ENCODE measurements at regions not wholly inside any gene's neighbourhood (a gene's known extent, or its start where the extent isn't known, plus 50 kb on each side); places are given as distances from the start of the nearest gene placed in this dataset.
"Not testable (repeated sequence)": the region's sequence is repeated elsewhere in the genome, so short reads cannot be mapped to it uniquely, and the experiment has no call there.

DNA sequence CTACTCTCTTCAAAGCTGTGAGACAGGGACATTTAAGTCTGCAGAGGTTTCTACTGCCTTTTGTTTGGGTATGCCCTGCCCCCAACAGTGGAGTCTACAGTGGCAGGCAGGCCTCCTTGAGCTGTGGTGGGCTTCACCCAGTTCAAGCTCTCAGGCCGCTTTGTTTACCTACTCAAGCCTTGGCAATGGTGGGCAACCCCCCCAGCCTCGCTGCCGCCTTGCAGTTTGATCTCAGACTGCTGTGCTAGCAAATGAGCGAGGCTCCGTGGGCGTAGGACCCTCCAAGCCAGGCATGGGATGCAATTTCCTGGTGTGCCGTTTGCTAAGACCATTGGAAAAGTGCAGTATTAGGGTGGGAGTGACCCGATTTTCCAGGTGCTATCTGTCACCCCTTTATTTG, 310.5 kb upstream of the CFAP20DC start:
- DNase-seq (ENCODE audit: low read depth) = not testable (repeated sequence)

GRCh38 chr3:59341459-59341858, 291.6 kb upstream of the CFAP20DC start:
- DNase-seq (ENCODE audit: low read depth) = no peak

DNA sequence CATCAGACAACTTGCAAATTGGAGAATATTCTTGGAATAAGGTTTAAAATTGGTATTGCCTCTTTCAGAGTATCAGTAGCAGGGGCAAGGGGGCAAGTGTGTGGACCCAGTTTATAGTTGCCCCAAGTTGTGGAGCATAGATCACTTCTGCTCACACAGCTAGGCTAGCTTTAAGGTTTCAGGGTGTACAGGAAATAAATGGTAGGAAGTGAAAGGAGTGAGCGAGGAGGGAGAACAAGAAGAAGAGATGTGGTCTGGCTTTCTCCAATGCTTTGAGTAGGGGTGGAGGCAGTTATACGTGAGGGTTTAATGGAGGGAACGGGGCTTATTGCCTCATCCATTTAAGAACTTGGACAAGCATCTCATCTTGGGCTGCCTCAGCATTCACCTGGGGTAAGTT, 290.0 kb upstream of the CFAP20DC start:
- DNase-seq (ENCODE audit: low read depth) = no peak

DNA sequence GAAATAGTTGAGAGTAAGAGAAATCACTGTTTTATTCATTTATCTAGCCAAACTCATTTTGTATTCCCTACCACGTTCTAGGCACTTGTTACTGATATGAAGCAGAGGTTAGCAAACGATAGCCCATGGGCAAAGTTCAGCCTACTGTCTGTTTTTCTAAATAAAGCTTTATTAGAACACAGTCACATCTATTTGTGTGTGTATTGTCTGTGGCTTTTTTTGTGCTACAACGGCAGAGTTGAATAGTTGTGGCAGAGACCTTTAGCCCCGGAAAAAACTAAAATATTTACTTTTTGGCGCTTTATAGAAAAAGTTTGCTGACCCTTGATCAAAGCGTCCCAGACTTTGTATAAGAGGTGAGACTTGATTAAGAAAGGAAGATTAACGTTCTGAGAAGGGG, 289.1 kb upstream of the CFAP20DC start:
- DNase-seq (ENCODE audit: low read depth) = no peak

DNA sequence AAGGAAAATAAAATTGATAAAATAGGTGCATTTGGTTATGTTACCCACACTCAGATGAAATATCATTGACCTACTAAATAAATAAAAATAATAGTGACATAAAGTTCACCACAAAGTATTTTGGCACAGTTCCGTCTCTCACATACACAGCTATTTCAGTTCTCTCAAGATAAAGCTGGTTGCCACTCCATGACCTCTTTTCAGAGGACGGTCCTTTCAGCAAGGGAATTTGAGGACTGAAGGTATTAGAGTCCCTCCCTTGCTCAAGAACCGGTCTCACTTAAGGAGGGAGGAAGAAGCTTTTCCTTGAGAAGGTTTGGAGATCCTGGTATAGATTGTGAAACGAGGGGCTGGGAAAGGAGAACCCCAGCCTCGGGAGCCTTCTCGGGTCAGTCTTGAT, 285.5 kb upstream of the CFAP20DC start:
- no peak for DNase-seq (ENCODE audit: low read depth)

- no peak for DNase-seq (ENCODE audit: low read depth)
Observed at GRCh38 chr3:59334585-59334984, 284.8 kb upstream of the CFAP20DC start.

DNA sequence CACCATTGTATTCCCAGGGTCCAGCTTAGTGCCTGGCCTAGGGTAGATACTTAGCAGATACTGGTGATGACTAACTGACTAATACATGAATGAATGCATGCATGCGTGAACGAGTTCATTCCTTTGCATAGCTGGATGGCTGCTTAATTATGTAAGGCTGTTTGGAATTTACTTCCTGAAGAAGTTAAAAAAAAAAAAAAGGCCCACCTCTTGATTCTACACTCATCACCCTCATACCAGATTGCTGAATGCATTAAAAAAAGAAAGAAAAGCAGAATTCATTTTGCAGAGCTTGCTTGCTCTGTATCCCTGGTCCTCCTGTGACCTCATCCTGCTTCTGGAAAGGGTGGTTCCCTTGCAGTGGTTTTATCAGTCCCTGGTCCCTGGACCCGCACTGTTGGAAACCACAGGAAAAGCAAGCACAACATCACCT, 277.6 kb upstream of the CFAP20DC start:
- no peak for DNase-seq (ENCODE audit: low read depth)

DNA sequence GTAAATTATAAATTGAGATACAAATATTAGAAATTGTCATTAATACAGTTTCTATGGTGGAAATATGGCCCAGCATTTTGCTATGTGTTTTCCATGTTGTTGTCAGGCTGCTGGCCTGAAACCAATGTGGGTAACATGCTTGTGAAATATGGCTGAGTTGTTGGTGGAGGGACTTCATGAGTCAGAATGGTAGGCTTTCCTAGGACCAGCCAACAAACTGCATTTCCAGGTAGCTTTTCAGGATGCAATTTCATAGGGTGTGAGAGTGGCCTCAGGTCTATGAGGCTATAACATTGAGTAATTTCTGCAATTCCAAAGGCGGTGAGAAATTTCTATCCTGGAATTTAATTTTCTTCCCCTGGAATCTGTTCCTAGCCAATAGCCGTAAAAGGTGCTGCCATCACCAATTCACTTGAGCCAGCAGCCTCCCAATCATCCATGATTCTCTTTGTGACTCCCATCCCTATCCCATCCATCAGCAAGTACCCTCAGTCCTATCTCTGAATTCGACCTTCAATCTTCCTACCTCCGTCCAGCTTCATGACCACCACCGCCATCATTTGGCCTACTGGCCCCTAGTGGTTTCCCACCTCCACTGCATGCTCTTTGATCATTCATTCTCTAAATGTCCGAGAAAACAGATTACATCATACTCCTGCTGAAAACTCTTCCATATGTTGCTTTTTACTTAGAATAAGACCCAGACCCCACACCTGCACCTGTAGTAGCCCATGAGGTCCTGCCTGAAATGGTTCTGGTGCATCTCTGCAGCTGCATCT, 276.6 kb upstream of the CFAP20DC start:
- DNase-seq (ENCODE audit: low read depth) = no peak

DNA sequence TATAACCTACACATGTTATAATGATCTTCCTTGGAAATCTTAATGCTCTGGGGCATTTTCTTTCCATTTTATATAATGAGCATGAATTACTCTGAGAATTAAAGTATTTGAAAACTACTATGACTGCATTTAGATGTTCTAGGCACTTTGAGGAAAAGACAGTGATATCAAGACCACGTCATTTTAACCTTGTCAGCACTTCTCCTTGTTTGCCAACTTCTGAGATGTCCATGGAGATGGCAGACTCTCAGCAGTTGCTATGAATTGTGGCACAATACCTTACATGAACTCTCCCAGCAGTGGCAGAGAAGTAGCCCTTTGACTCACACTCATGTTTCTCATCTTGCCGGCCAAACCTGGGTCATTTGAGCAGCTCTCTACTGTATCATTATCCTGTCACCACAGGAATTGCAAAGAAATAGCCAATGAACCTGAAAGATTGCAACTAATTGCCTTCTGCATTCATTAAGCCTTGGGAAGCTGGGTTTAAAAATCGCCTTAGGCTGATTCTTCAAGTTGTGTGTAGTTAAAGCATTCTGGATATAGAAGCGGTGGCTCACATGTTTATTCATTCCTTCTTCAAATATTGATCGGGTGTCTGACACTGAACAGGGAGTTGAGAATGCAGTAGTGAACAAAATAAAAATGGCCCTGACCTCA, 272.2 kb upstream of the CFAP20DC start:
- DNase-seq (ENCODE audit: low read depth) = no peak

- DNase-seq (ENCODE audit: low read depth) = no peak
Observed at GRCh38 chr3:59320080-59320479, 270.3 kb upstream of the CFAP20DC start.

- DNase-seq (ENCODE audit: low read depth) = no peak
Observed at GRCh38 chr3:59319442-59319841, 269.6 kb upstream of the CFAP20DC start.

- DNase-seq (ENCODE audit: low read depth) = no peak
Observed at GRCh38 chr3:59318881-59319280, 269.1 kb upstream of the CFAP20DC start.

GRCh38 chr3:59317386-59317785, 267.6 kb upstream of the CFAP20DC start:
- no peak for DNase-seq (ENCODE audit: low read depth)

DNA sequence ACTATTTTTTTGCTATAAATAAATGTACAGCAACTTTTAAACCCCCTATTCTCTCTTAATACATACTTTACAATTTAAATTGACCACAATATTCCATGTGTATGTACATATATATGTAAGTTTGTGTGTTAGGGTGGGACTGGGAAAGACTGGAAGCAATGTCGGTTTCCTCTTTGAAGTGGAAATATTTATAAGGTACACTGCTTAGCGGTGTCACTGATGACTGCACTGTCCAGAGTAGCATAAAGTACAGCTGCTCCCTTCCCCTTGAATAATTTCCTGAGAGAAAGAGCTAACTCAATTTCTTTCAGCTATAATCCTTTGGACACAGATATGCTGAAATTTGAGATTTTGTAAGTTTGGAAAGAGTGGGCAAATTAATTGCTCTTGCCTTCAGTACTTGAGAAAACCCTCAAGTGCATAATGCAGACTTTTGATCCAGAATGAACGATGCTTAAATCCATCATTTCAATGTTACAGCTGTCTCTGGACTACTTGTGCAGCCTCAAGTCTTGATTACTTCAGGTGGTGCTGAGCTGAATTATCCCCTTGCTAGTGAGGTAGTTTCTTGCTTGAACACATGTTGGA, 267.0 kb upstream of the CFAP20DC start:
- DNase-seq (ENCODE audit: low read depth) = no peak

DNA sequence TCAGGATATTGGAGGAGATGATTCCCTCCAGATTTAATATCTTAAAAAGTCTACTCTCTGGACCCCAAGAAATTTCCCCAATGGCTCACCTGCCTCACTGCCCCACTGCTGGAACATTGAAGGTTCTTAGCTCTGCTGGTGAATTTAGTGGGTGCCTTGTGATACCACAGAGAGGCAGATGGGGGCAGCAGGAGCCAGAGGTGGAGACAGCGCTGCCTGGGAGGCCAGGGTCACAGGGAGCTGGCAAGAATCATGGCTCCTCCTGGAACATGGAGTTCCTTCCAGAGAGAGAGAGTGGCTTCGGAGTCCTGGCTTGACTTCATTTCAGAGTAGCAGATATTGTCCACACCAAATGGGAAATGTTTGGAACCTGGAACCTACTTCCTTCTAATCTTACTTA, 263.5 kb upstream of the CFAP20DC start:
- DNase-seq (ENCODE audit: low read depth) = peak; percentile 4

- DNase-seq (ENCODE audit: low read depth) = no peak
Observed at GRCh38 chr3:59311231-59311630, 261.4 kb upstream of the CFAP20DC start.

DNA sequence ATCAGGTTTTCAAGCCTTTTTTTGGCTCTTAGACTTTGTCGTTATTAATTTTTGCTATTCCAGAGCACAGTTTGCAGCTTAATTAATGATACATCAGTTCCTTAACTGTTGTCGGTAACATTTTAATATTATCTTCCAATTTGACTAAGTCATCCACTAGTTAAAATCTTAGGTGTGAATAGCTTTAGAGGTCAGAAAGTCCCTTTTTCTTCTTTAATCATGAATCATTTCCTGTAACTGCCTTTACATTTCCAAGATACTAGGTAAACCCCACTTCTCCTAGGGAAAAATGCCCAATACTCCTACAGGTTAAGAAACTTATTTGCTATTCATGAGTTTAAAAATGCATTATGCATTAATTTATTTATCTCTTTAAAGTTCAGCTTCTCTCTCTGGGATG, 260.9 kb upstream of the CFAP20DC start:
- no peak for DNase-seq (ENCODE audit: low read depth)

DNA sequence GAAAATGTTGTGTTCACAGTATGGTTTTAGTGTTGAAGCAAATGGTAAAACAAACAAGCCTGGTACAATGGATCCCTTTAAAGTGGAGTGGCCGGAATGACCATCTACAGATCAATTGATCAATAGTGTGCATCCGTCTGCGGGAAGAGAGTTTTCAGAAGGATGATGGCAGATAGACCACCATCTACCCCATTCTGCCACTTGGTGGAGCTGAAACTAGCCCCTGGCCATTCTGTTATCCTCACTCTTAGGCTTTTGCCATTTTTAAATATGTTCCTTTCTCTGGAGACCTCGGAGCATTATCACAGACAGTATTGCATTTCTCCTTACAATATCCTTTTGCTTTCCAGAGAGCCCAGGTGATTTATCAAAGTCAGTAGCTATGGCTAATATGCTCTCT, 258.9 kb upstream of the CFAP20DC start:
- DNase-seq (ENCODE audit: low read depth) = no peak

DNA sequence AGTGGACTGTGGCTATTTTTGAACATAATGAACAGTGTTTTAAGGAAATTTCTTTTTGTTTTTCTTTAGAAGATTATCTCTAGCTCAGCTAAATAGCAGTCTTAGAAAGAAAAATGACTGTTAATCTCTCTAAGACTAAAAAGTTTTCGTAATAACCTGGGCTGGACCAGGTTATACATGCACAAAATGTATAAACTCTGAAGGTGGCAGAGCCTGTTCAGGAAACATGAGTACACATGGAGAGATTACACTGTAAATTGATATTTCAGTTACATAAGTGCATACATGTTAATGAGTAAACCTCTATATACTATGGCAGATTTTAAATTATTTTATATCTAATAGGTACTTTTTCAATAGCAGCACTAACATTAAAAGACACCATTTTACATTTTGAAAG, 258.2 kb upstream of the CFAP20DC start:
- DNase-seq (ENCODE audit: low read depth) = no peak

DNA sequence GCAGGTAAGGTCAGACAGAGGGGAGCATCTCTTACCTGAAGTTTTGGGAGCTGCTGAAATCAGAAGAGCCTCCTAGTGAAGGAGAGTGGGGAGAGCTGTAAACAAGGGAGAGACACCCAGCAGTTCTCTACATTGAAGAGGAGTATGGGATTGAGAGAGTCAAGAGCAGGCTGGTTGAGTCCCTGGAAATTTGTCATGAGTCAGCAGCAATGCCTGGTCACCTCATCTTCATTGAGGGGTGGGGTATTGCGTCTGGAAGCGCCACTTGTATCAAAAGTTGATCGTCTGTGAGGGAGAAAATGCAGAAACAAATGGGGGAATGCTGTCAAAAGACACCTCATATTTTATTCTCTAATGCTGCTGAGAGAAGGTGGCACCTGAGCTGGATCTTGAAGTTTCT, 256.6 kb upstream of the CFAP20DC start:
- DNase-seq (ENCODE audit: low read depth) = no peak

DNA sequence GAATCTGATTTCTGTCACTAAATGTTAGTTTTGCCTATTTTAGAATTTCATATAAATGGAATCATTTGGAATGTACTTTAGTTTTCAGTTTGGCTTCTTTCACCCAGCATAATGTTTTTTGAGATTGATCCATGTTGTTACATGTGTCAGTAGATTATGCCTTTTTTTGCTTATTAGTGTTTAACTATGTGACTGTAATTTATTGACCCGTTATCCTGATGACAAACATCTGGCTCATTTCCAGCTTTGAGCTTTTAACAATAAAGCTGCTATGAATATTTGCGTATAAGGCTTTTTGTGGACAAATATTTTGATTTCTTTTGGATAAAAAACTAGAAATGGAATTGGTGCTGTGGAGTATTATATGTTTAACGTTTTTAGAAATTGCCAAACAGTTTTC, 254.5 kb upstream of the CFAP20DC start:
- no peak for DNase-seq (ENCODE audit: low read depth)

GRCh38 chr3:59303452-59303851, 253.6 kb upstream of the CFAP20DC start:
- DNase-seq (ENCODE audit: low read depth) = no peak

DNA sequence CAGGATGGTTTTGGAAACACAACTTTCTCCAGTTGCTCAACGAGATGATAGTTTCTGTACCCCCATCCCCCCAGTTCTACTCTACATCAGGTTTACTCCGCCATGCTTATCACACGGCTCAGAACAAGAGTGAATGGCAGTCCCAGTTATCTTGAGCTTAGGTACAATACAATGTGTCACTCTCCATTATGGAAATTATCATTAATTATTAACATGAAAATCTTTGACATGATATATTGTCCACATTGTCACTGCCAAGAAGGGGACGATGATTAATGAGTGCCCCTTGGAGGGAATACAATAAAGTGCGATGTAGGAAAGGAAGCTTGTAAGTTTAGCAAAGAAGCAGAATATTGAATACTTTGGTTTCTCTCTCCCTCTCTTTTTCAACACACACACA, 252.6 kb upstream of the CFAP20DC start:
- no peak for DNase-seq (ENCODE audit: low read depth)
